Effector memory CD4-positive, alpha-beta T cell (primary cell): ENCODE measurements at regions not wholly inside any gene's neighbourhood (a gene's known extent, or its start where the extent isn't known, plus 50 kb on each side); places are given as distances from the start of the nearest gene placed in this dataset.

ENCODE experiments used
- DNase-seq, 3 donors: peaks; one replicate each; pipeline ENCODE4 v3.0.0-alpha.2; 2020
- H3K27ac ChIP-seq: 2 replicates; pipeline ENCODE4 v1.7.0; 2013; ENCODE audit warnings: mild to moderate bottlenecking, low read length, moderate library complexity; ENCODE audit not compliant: insufficient read depth, poor library complexity, severe bottlenecking
- H3K27me3 ChIP-seq: replicated peaks from 2 replicates; pipeline ENCODE4 v1.7.0; 2013; ENCODE audit warnings: mild to moderate bottlenecking, low read length; ENCODE audit not compliant: insufficient read depth, control insufficient read depth, poor library complexity, severe bottlenecking
- H3K36me3 ChIP-seq: 2 replicates; pipeline ENCODE4 v1.7.0; 2013; ENCODE audit warnings: mild to moderate bottlenecking, low read length, moderate library complexity; ENCODE audit not compliant: control insufficient read depth, insufficient read depth
- H3K4me1 ChIP-seq: 2 replicates; pipeline ENCODE4 v1.7.0; 2013; ENCODE audit warnings: low read length, mild to moderate bottlenecking; ENCODE audit not compliant: control insufficient read depth, insufficient read depth, poor library complexity, severe bottlenecking
- H3K4me3 ChIP-seq: 2 replicates; pipeline ENCODE4 v1.7.0; 2013; ENCODE audit warnings: low read length, low read depth, mild to moderate bottlenecking; ENCODE audit not compliant: insufficient read depth, poor library complexity, severe bottlenecking
- H3K9me3 ChIP-seq: 2 replicates; pipeline ENCODE4 v1.7.0; 2013; ENCODE audit warnings: mild to moderate bottlenecking, low read length, moderate library complexity; ENCODE audit not compliant: control insufficient read depth

DNA sequence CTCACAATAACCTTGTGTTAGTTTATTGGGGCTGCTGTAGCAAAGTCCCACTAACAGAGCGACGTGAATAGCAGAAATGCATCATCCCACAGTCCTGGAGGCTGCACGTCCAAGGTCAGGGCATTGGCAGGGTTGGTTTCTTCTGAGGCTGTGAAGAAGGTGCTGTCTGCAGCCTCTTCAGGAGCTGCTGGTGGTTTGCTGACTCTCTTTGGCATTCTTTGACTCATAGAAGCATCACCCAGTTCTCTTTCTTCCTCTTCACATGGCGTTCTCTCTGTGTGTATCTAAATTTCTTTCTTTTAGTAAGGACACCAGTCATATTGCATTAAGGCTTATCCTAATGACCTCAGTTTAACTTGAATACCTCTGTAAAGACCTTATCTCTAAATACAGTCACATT lies 428.4 kb upstream of the KLF6 start:
- H3K4me1 ChIP-seq: no peaks in the 10 kb centered on the region
- H3K36me3 ChIP-seq: no peaks in the 10 kb centered on the region
- no peak overlapping the region for H3K4me3 ChIP-seq
- DNase-seq: no peak
- H3K9me3 ChIP-seq: no peaks in the 10 kb centered on the region
- H3K27ac ChIP-seq: no peak overlapping the region
- no peaks in the 10 kb centered on the region for H3K27me3 ChIP-seq

DNA sequence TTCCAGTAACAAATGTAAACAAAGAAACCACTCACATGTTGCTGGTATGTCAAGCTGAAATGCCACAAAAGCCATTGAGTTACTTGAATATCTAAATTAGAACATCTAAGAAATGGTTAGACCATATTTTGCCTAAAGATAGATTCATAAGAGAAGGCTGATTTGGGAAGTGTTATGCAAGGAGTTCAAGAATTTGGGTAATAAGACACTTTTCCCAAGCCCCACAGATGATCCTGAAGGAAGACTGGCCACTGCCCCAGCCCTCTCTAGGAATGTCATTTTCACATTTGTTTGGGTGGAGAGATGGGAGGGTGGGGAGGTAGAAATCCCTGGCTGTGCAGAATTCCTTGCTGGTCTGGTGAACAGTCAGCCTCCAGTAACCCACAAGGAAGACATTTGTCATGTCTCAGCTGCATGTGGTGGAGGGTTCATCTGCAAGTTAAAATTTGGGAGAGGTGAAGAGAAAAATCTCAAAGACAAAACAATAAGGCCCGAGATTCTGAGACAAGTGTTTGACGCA lies 427.2 kb upstream of the KLF6 start:
- Histone ChIP-seq H3K36me3 (no peaks in the 10 kb centered on the region), H3K27ac (no peak overlapping the region), H3K9me3 (no peaks in the 10 kb centered on the region), H3K4me3 (no peak overlapping the region), H3K27me3 (no peaks in the 10 kb centered on the region), H3K4me1 (no peaks in the 10 kb centered on the region)
- no peak for DNase-seq

DNA sequence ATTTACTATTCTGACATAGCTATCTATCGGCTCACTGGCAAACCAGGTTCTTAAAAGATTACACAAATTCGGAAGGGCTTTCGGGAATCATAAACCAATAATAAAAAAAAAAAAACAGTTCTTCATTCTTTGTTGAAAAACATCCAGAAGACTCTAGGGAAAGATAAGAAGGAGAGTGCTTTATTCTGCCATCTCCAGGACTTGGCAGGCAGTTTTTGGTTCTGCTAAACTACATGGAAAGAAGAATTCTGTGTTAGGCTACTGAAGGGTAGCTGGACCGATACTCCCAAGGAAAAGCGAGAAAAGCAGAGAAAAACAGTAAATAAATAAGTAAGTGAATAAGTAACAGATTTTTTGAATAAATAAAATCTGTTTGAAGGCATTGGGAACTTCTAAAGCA lies 423.5 kb upstream of the KLF6 start:
- Histone ChIP-seq H3K27me3 (no peaks in the 10 kb centered on the region), H3K4me1 (no peaks in the 10 kb centered on the region), H3K9me3 (no peaks in the 10 kb centered on the region), H3K4me3 (no peak overlapping the region), H3K36me3 (no peaks in the 10 kb centered on the region), H3K27ac (no peak overlapping the region)
- no peak for DNase-seq

DNA sequence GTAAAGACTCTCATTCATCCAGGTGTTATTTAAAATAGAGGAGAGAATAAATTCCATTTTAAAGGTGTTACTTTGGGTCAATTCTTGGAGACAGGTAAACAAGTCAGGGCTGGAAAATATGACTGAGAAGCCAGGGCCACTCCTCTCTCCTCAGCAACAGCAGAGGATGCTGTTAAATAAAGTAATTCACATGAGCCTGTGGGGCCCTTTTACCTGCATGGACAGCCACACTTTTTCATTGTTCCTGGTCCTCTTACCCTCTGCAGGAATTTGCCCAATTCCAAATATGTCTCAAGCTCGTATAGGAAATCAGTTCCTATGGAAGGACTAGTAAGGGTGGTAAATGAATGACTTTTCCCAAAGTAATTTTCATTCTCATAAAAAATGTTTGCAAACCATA lies 420.1 kb upstream of the KLF6 start:
- Histone ChIP-seq H3K4me1 (no peaks in the 10 kb centered on the region), H3K27ac (no peak overlapping the region), H3K9me3 (no peaks in the 10 kb centered on the region), H3K4me3 (no peak overlapping the region), H3K36me3 (no peaks in the 10 kb centered on the region), H3K27me3 (no peaks in the 10 kb centered on the region)
- DNase-seq: no peak

DNA sequence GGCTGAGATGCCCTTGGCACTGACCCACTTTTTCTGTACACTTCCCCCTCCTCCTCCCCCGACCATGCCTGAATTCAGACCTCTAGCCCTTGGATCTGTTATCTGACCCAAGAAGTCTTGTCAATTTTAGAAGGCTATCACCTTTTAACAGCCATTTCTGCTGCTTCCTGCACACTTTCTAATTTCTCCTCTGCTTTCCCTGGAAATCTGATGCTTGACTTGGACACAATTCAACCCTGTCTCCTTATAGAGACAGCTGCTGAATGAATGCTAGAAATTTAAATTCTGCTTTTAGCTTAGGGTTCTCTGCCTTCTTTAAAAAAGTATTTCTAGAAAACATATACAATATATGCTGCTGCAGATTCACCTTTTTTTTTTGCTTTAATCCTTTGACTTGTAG lies 417.9 kb upstream of the KLF6 start:
- Histone ChIP-seq H3K4me1 (no peaks in the 10 kb centered on the region), H3K9me3 (no peaks in the 10 kb centered on the region), H3K27me3 (no peaks in the 10 kb centered on the region), H3K27ac (no peak overlapping the region), H3K4me3 (no peak overlapping the region), H3K36me3 (no peaks in the 10 kb centered on the region)
- no peak for DNase-seq

DNA sequence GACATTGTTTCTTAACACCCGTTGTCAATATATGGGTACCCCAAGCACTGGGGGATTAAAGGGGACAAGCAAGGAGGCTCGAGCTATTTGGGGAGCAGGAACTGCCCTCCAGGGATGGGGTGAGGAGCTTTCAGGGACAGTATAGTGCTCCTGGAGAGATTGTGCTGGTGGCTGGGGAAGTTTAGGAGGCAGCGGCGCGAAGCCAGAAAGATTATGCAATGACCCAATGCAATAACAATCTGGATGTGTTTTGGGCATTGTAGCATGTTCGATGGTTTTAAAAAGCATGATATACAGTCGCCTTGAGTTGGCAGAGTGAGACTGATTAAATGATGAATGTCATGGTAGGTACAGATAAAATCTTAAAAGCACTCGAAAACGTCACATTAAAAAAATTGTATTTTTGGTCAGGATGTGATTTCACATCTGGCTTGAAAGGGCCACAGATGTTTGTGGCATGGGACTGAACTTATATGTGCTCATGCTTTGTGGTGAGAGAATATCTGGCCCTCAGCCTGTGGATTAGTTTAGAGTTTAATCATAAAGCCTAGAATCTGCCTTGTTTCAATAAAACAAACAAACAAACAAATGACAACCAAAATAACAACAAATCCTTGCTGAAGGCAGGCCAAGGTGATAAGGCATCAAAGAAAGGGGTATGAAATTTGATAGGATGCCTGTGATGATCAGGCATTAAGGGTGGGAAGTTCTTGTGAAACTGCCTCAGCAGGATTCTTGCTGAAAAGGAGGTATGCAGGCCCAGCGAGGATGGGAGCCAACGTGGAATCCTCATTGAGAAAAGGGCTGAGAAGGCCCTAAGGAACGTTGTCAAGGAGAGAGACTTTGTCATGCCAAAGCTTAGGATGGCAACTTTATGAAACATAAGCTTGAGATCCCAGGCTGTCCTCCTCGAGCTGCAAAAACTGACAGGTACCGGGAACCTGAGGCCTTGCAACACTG lies 417.1 kb upstream of the KLF6 start:
- no peaks in the 10 kb centered on the region for H3K4me1 ChIP-seq
- no peak overlapping the region for H3K27ac ChIP-seq
- no peaks in the 10 kb centered on the region for H3K9me3 ChIP-seq
- no peak for DNase-seq
- no peaks in the 10 kb centered on the region for H3K27me3 ChIP-seq
- no peaks in the 10 kb centered on the region for H3K36me3 ChIP-seq
- no peak overlapping the region for H3K4me3 ChIP-seq

DNA sequence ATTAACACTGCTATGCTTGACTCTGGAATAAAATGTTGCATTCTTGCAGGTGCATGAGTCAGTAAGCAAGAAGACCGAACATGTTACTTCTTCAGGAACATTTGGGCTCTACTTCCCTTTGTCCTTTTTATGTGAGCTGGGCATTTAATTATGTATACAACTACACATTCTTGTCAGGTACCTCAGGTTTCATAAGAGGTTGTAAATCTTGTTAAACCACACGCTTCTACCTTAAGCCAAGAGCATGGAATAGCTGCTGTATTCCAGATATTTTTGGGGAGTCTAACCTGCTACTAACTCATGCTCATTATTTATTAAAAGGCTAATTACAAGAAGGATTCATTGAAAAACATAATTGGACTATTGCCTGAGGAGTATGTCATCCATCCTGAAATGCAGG lies 414.2 kb upstream of the KLF6 start:
- H3K27me3 ChIP-seq: no peaks in the 10 kb centered on the region
- H3K27ac ChIP-seq: no peak overlapping the region
- DNase-seq: no peak
- H3K36me3 ChIP-seq: no peaks in the 10 kb centered on the region
- H3K4me1 ChIP-seq: no peaks in the 10 kb centered on the region
- H3K9me3 ChIP-seq: no peaks in the 10 kb centered on the region
- H3K4me3 ChIP-seq: no peak overlapping the region

DNA sequence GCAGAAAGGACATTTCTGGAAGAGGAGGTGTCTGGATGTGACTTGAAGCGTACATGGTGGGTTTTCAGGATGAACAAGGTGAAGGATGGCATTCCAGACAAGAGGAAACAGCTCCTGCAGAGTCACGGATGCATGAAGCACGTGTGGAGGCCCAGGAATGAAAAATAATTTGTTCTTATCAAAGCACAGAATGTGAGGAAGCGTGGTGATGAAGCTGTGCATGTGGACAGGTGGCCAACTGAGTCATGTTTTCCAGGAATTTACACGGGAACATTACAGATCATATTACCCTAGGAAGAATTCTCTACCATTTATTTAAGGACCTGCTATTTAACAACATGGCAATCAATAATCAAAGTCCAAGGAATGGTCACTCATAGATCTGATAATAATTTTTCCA lies 413.2 kb upstream of the KLF6 start:
- no peaks in the 10 kb centered on the region for H3K36me3 ChIP-seq
- H3K9me3 ChIP-seq: no peaks in the 10 kb centered on the region
- no peaks in the 10 kb centered on the region for H3K4me1 ChIP-seq
- no peaks in the 10 kb centered on the region for H3K27me3 ChIP-seq
- no peak overlapping the region for H3K4me3 ChIP-seq
- no peak for DNase-seq
- no peak overlapping the region for H3K27ac ChIP-seq

DNA sequence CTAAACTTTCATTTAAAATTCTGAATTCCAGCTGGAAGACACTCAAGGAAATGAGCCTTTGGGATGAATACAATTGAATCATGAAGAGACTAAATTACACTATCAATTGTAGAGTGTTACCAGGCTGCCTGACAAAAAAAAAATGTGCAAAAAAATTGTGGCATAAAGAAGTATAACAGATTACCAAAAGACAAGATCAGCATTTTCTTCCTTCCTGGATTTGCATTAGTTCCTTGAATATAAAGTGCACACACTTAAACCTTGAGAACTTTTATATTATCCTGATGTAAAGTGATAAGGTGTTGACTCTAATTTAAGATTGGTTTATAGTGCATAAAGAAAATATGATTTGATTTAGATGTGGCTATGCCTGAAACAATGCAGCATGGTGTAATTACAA lies 412.7 kb upstream of the KLF6 start:
- Histone ChIP-seq H3K4me1 (no peaks in the 10 kb centered on the region), H3K4me3 (no peak overlapping the region), H3K27ac (no peak overlapping the region), H3K36me3 (no peaks in the 10 kb centered on the region), H3K9me3 (no peaks in the 10 kb centered on the region), H3K27me3 (no peaks in the 10 kb centered on the region)
- no peak for DNase-seq

DNA sequence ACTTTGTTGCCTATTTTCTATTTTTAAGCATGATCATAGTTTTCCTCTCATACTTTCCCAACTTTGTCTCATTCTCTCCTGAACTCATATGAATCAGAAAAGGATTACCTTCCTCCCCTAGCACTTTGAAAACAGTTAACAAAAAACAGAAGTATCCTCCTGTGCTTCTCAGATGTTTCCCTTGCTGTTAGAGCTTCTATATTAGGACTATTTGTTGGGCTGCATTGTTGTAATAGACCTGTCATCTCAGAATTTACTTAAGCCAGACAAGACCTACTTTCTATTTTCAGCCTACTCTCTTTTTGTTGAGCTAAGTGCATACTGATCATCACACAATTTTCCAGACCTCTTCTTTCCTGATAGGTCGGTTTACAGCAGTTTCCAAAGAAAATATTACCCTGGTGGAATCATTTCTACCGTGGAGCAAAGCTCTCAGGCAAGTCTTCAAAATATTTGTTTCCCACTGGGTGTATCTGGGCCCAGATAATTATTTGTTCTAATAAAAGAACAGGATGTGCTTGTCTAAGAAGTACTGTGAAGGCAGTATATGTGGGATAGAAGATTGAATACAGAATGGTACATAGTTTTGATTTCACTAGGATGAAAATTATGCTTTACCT lies 411.9 kb upstream of the KLF6 start:
- no peak overlapping the region for H3K27ac ChIP-seq
- DNase-seq: no peak

More for the DNA sequence above, 411.9 kb upstream of the KLF6 start:
- Histone ChIP-seq H3K9me3 (no peaks in the 10 kb centered on the region), H3K27me3 (no peaks in the 10 kb centered on the region), H3K4me1 (no peaks in the 10 kb centered on the region), H3K36me3 (no peaks in the 10 kb centered on the region), H3K4me3 (no peak overlapping the region)
